Endothelial cell of umbilical vein (primary cell): ENCODE measurements at regions not wholly inside any gene's neighbourhood (a gene's known extent, or its start where the extent isn't known, plus 50 kb on each side); places are given as distances from the start of the nearest gene placed in this dataset. TPM values are rescaled to one million over a fixed set of nuclear protein-coding genes. Genes with fewer than 3 reads are reported as not detected.

ENCODE experiments used
- BruUV-seq: library from RNA; stranded (reverse); fragments of 400-500 nt; replicated peaks from 2 replicates; lab custom pipeline; 2021; lab: Mats Ljungman, UMichigan
- CTCF ChIA-PET: fragments of 300-600, 350-600 bp; sonication (Branson Sonifier 250); formaldehyde crosslinking; loops from one replicate; lab custom pipeline; 2021; ENCODE audit warnings: antibody characterized with exemption, inconsistent platforms; lab: Charles Lee
- POLR2A ChIA-PET: fragments of 300-600, 350-600 bp; sonication (Branson Sonifier 250); formaldehyde crosslinking; loops from one replicate; lab custom pipeline; 2021; ENCODE audit warnings: antibody characterized with exemption, inconsistent platforms; lab: Charles Lee
- DNase-seq: peaks from one replicate; pipeline ENCODE4 v3.0.0-alpha.2; 2011; ENCODE audit warnings: low read depth, low spot score
- FAIRE-seq: peaks from 2 replicates; lab custom pipeline; 2011; peaks lifted over from hg19 to GRCh38; lab: Jason Lieb, UNC
- H2AFZ ChIP-seq: 2 replicates; pipeline ENCODE4 v1.6.0; 2012; ENCODE audit warnings: low read depth, low read length, control low read depth, inconsistent platforms
- H3K27ac ChIP-seq: 2 replicates; pipeline ENCODE4 v1.5.1; 2011; ENCODE audit warnings: low read depth, mild to moderate bottlenecking, control low read depth, low read length, moderate library complexity; ENCODE audit not compliant: insufficient read depth
- H3K27me3 ChIP-seq, 2 experiments: 2 replicates each; pipeline versions ENCODE4 v1.6.0 to v1.6.1; 2011; ENCODE audit warnings: low read length in 2 of 2, mixed read lengths in 1 of 2; ENCODE audit not compliant: control insufficient read depth in 2 of 2, insufficient read depth in 2 of 2
- H3K36me3 ChIP-seq, 2 experiments: 2 replicates in 1 of 2; 3 replicates in 1 of 2; pipeline ENCODE4 v1.5.1; 2011; ENCODE audit warnings: low read length in 2 of 2, mild to moderate bottlenecking in 1 of 2, moderate library complexity in 1 of 2; ENCODE audit not compliant: control insufficient read depth in 2 of 2, insufficient read depth in 2 of 2; ENCODE audit errors: extremely low read depth in 1 of 2
- H3K4me1 ChIP-seq: 3 replicates; pipeline ENCODE4 v1.5.1; 2011; ENCODE audit warnings: mild to moderate bottlenecking, low read length; ENCODE audit not compliant: control insufficient read depth, insufficient read depth; ENCODE audit errors: extremely low read depth
- H3K4me2 ChIP-seq: 2 replicates; pipeline ENCODE4 v1.6.1; 2011; ENCODE audit warnings: low read length, control low read depth, mixed read lengths; ENCODE audit not compliant: insufficient read depth
- H3K4me3 ChIP-seq, 3 experiments: fragments of 200-600 bp in 1 of 3; sonication (generic), shearing (Covaris generic) in 1 of 3; replicated peaks in 1 of 3; 2 replicates each; pipeline ENCODE4 v1.5.1; 2011 to 2016; ENCODE audit warnings: control low read depth in 3 of 3, low read length in 3 of 3, mild to moderate bottlenecking in 2 of 3, inconsistent platforms in 1 of 3, low read depth in 1 of 3, moderate library complexity in 1 of 3; ENCODE audit not compliant: insufficient read depth in 1 of 3
- H3K79me2 ChIP-seq: 2 replicates; pipeline ENCODE4 v1.6.0; 2012; ENCODE audit warnings: low read length, inconsistent platforms; ENCODE audit not compliant: control insufficient read depth, insufficient read depth
- H3K9ac ChIP-seq: replicated peaks from 2 replicates; pipeline ENCODE3; 2011; ENCODE audit warnings: low read length, control low read depth; ENCODE audit not compliant: insufficient read depth; ENCODE audit errors: extremely low read depth
- H3K9me1 ChIP-seq: replicated peaks from 3 replicates; pipeline ENCODE4 v1.6.0; 2011; ENCODE audit warnings: mild to moderate bottlenecking, low read length; ENCODE audit not compliant: control insufficient read depth, insufficient read depth; ENCODE audit errors: extremely low read depth
- H3K9me3 ChIP-seq: replicated peaks from 2 replicates; pipeline ENCODE4 v1.5.1; 2012; ENCODE audit warnings: low read length, inconsistent platforms; ENCODE audit not compliant: control insufficient read depth, insufficient read depth
- H4K20me1 ChIP-seq: replicated peaks from 2 replicates; pipeline ENCODE3; 2011; ENCODE audit warnings: mild to moderate bottlenecking, low read length; ENCODE audit not compliant: control insufficient read depth, insufficient read depth; ENCODE audit errors: extremely low read depth
- JUN ChIP-seq: IDR thresholded peaks from 2 replicates; pipeline ENCODE4 v1.6.1; 2011; ENCODE audit warnings: borderline replicate concordance, low read depth; ENCODE audit not compliant: insufficient read length, insufficient read depth
- MAX ChIP-seq: IDR thresholded peaks from 2 replicates; pipeline ENCODE4 v1.6.1; 2011; ENCODE audit not compliant: insufficient read depth, insufficient read length
- MYC ChIP-seq: IDR thresholded peaks from one replicate; pipeline ENCODE4 v1.6.1; 2011; ENCODE audit warnings: mild to moderate bottlenecking, low read depth, low read length
- dilution Hi-C: fragments of 300-500 bp; cut with MboI; formaldehyde crosslinking; loops from one replicate; pipeline ENCODE4 v1.15.0; 2019; ENCODE audit warnings: low sequenced_read_pairs; ENCODE audit not compliant: extremely low pct_ligation_motif_present
- intact Hi-C: fragments of 100-400 bp; cut with micrococcal nuclease; formaldehyde crosslinking; loops from one replicate; pipeline ENCODE4 v1.10.0; 2022
- small RNA-seq: library from RNA; depleted of rRNA; stranded (forward); fragments of <200 nt; gene quantifications from one replicate; pipeline ENCODE3, GENCODE V24; 2012; ENCODE audit warnings: low replicate concordance, low read depth; ENCODE audit not compliant: insufficient read depth, insufficient read length

- no peak overlapping the region for H3K4me3 ChIP-seq
- no peaks in the 10 kb centered on the region for H3K9me3 ChIP-seq
- intact Hi-C loops = no loop called here
- POLR2A ChIA-PET = no interaction called here
- BruUV-seq = no TSS peak
- no peaks in the 10 kb centered on the region for H4K20me1 ChIP-seq
- H3K4me2 ChIP-seq = no peak overlapping the region
- H3K36me3 ChIP-seq = no peaks in the 10 kb centered on the region
- H2AFZ ChIP-seq = no peak overlapping the region
- FAIRE-seq = no peak
- no peaks in the 10 kb centered on the region for H3K9me1 ChIP-seq
- H3K4me1 ChIP-seq = peaks cover 8% of the 10 kb centered on the region
- H3K27me3 ChIP-seq = no peaks in the 10 kb centered on the region
- dilution Hi-C loops = no loop called here
- H3K79me2 ChIP-seq = no peaks in the 10 kb centered on the region
- TF ChIP-seq JUN = peak; percentile 41
- no peak for TF ChIP-seq MAX
- TF ChIP-seq MYC = no peak
- H3K9ac ChIP-seq = no peak overlapping the region
- H3K27ac ChIP-seq = no peak overlapping the region
- CTCF ChIA-PET = interaction anchor here (1.2 to 4.8 kb wide), 3 partner anchors 8 to 243 kb away, joined by 3 to 48 read pairs (median 9); no protein-coding TSS in a partner anchor
- DNase-seq = peak; percentile 44
Measured at GRCh38 chr5:74916831-74917710, 50.9 kb upstream of the FAM169A start.

Small RNA genes in the stretch of these regions (small RNA-seq; reads per million reads assigned to genes)
- gene AC116337.2 = not detected
